Right cardiac atrium (tissue), 5 donors: ENCODE measurements at regions not wholly inside any gene's neighbourhood (a gene's known extent, or its start where the extent isn't known, plus 50 kb on each side); places are given as distances from the start of the nearest gene placed in this dataset.

Source experiments
- ATAC-seq, 2 donors: fragments of 200-7000 bp; cut with Tn5 transposase; one replicate each; pipeline versions ENCODE4 v1.8.0 to v1.9.1; 2020; ENCODE audit warnings: moderate library complexity in 2 of 2, mild to moderate bottlenecking in 1 of 2
- DNase-seq, 3 donors: peaks; one replicate each; pipeline ENCODE4 v3.0.0-alpha.2; 2020
- H3K27ac ChIP-seq: one replicate; pipeline ENCODE4 v1.5.1; 2013; ENCODE audit warnings: mild to moderate bottlenecking, low read length, control low read depth, moderate library complexity
- H3K27me3 ChIP-seq: one replicate; pipeline ENCODE4 v1.6.1; 2013; ENCODE audit not compliant: control insufficient read depth, insufficient read depth
- H3K4me1 ChIP-seq: one replicate; pipeline ENCODE4 v1.6.1; 2013; ENCODE audit warnings: low read length; ENCODE audit not compliant: control insufficient read depth, insufficient read depth
- H3K4me3 ChIP-seq: one replicate; pipeline ENCODE4 v1.5.1; 2013; ENCODE audit warnings: low read length, control low read depth
- H3K9me3 ChIP-seq: one replicate; pipeline ENCODE4 v1.6.1; 2013; ENCODE audit warnings: low read length; ENCODE audit not compliant: control insufficient read depth
- WGBS: extraction: QIAGEN DNeasy Blood & Tissue Kit; methylation state at CpG from one replicate; pipeline ENCODE4 v1.1.7; 2013; 5-methylcytosine and 5-hydroxymethylcytosine counted together
- intact Hi-C, 4 donors: fragments of 100-400 bp; cut with DNase I; formaldehyde crosslinking; loops; one replicate each; pipeline versions ENCODE4 v1.11.0 to v1.14.0; 2022 to 2023
- donor health status: healthy with polysubstance abuse.
- donor health status: DM: no; HTN: yes; CAD: no.
- donor health status: DM: no; HTN: no; CAD: no.
- donor health status: DM: no; HTN: yes; CAD: no; lungs with severe emphysema.
- donor health status: DM: yes; HTN: yes; CAD: no.

DNA sequence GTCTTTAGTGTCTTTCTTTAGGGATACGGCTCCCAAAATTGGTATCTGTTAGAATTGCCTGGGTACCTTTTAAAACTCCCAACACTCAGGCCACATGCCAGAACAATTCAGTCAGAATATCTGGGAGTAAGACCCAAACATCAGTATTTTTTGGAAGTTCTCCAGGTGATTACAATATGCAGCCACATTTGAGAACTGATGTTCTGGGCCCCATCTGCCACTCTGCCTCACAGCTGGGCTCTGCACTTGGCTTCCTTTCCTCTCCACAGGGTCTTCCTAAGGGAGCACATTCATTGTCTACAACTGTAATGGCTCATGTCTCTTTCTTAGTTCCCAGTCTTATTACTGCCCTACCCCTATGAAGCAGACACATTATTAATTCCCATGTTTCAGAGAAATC is 394.5 kb downstream of the MFSD1 start:
- WGBS: 90% methylated on average over 1 of the region's 1 CpG
- Histone ChIP-seq H3K4me1 (no peaks in the 10 kb centered on the region), H3K9me3 (no peaks in the 10 kb centered on the region), H3K27ac (no peak overlapping the region), H3K27me3 (no peaks in the 10 kb centered on the region), H3K4me3 (no peak overlapping the region)
- intact Hi-C loops: no loop called here
- no peak for DNase-seq
- no peak for ATAC-seq

DNA sequence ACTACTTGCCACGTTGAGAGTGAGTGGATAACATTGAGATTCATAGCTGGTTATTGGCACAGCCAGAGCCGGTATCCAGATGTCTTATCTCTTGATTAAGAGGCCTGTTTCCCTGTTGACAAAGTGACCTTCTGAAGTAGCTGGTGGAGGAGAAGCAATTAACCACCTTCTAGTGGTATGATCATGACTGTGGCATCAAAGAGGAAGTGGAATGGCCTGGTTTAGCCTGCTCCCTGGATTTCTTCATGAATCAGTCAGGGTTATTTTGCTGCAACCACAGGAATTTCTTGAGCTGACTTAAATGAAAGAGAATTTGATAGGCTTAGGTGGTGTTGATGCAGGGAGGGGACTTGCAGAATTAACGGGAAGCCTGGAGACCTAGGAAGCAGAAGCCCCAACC is 398.3 kb downstream of the MFSD1 start:
- Histone ChIP-seq H3K9me3 (no peaks in the 10 kb centered on the region), H3K27me3 (no peaks in the 10 kb centered on the region), H3K4me1 (no peaks in the 10 kb centered on the region), H3K27ac (no peak overlapping the region), H3K4me3 (no peak overlapping the region)
- ATAC-seq (no peak), DNase-seq (no peak)
- intact Hi-C loops: no loop called here
- 57% methylated on average over 3 of the region's 3 CpGs for WGBS

DNA sequence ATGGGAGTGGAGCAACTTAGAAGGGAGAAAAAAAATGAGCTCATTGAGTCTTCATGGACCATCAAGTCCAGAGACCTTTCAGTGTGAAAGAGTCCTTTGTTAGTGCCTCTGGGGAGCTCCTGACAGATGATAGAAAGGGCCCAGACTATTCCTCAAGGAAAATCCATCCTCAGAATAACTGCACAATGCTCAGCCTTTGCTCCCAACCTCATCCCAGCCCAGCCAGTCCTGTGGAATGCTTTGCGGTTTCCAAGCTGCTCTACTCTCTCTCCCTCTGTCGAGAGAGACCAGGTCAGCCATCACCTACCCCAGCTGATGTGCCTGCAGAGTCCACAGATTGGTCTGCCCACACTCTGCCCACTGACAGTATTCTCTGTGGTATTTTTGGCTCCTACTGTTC is 406.2 kb downstream of the MFSD1 start:
- intact Hi-C loops: no loop called here
- H3K9me3 ChIP-seq: no peaks in the 10 kb centered on the region
- no peaks in the 10 kb centered on the region for H3K27me3 ChIP-seq
- DNase-seq (no peak), ATAC-seq (no peak)
- H3K4me3 ChIP-seq: no peak overlapping the region
- 59% methylated on average over 2 of the region's 2 CpGs for WGBS
- H3K4me1 ChIP-seq: no peaks in the 10 kb centered on the region
- H3K27ac ChIP-seq: no peak overlapping the region

DNA sequence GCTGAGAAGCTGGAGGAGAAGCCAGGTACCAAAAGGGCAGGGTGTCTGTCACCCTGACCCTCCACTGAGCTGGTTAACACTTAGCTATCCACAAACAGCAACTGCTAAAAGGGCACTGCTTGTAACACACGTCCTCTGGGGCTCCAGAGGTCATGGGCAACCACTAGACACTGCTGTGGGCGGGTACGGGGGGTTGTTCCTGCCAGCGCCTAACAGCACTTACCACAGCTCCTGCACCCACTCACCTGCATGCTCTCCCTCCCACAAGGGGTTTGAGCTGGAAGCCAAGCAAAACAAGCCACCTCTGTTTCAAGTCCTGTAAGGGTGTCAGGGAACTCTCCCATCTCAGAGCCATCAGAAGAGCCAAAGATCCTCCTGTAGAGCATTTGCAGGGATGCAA is 407.6 kb downstream of the MFSD1 start:
- intact Hi-C loops: no loop called here
- ATAC-seq: no peak
- WGBS: 74% methylated on average over 4 of the region's 4 CpGs
- H3K27me3 ChIP-seq: no peaks in the 10 kb centered on the region
- no peaks in the 10 kb centered on the region for H3K9me3 ChIP-seq
- DNase-seq: no peak
- H3K4me1 ChIP-seq: no peaks in the 10 kb centered on the region
- no peak overlapping the region for H3K27ac ChIP-seq
- no peak overlapping the region for H3K4me3 ChIP-seq

DNA sequence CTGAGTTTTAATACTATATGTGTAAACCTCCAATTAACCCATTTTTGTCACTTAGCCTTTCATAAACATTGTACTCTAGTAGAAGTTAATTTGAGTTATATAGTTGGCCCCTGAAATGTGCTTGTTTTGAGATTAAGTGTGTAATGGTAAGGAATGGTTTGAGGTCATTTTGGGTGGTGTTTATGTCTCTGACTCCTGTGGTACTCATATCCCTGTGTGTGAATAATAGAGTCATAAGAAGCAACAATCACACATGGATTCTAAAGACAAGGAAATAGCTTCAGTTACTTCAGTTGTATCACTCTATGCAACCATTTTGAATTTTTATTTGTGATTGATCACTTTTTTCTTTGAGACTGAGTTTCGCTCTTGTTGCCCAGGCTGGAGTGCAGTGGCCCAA is 408.5 kb downstream of the MFSD1 start:
- WGBS: 91% methylated on average over 1 of the region's 1 CpG

DNA sequence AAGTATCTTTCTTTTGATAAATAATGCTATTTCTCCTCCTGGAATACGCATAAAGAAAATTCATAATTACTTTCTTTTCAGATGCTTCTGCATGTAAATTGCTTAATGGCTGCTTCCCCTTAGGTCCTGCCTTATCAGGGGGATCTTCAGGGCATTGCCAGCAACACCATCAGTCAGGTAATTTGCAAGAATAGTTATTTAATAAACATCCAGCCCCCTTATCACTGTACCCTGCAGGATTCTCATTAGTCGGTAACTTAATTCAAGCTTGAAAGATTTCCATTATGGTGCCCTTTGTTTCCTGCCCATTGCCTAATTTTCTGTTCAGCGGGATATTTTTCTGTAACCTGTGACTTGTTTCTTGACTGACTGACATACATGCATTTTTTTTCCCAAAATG is 414.5 kb downstream of the MFSD1 start:
- Histone ChIP-seq H3K9me3 (no peaks in the 10 kb centered on the region), H3K27ac (no peak overlapping the region), H3K4me3 (no peak overlapping the region), H3K27me3 (no peaks in the 10 kb centered on the region), H3K4me1 (no peaks in the 10 kb centered on the region)
- DNase-seq (no peak), ATAC-seq (no peak)
- 89% methylated on average over 3 of the region's 3 CpGs for WGBS
- intact Hi-C loops: no loop called here

More for the DNA sequence above, 408.5 kb downstream of the MFSD1 start:
- no peaks in the 10 kb centered on the region for H3K9me3 ChIP-seq
- no peak overlapping the region for H3K27ac ChIP-seq
- H3K4me1 ChIP-seq: no peaks in the 10 kb centered on the region
- ATAC-seq (no peak), DNase-seq (no peak)
- no peak overlapping the region for H3K4me3 ChIP-seq
- no peaks in the 10 kb centered on the region for H3K27me3 ChIP-seq
- intact Hi-C loops: no loop called here

DNA sequence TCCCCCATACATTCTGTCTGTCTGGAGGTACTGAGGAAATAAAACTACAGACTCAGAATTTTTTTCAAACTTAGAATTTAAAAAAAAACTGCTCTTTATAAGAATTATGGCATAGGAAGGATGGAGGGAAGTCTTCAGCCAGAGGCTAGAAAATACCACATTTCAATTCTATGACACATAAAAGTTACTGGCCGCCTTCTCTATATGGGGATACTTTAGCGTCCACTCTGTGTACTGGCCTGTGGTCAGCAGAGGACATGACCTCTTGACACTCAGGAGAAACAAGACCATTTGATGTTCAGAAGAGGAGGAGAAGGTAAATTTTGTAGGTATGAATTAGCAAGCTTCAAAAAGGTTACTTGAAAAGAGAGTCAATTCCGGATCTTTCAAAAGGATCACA is 417.4 kb downstream of the MFSD1 start:
- intact Hi-C loops: no loop called here
- Histone ChIP-seq H3K27me3 (no peaks in the 10 kb centered on the region), H3K9me3 (no peaks in the 10 kb centered on the region), H3K4me1 (no peaks in the 10 kb centered on the region), H3K27ac (no peak overlapping the region), H3K4me3 (no peak overlapping the region)
- WGBS: 93% methylated on average over 3 of the region's 3 CpGs
- no peak for DNase-seq
- no peak for ATAC-seq

DNA sequence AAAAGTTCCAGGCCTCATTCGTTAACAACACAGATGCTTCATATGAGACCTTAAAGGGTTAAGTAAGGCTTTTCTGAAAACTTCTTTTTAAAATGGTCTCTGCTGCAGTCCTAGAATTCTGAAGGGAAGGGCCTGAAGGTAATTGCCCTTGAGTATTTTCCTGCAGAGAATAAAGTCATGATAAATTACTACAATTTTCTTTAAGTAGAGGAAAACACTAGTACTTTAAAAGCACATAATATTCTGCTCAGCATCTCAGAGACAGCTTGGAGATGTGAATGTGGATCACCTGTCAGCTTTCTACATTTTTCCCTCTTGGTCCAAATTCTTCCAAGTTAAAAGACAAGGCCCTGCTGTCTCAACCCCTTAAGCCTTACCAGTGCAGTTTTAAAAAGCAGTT is 419.5 kb downstream of the MFSD1 start:
- Histone ChIP-seq H3K27me3 (no peaks in the 10 kb centered on the region), H3K4me3 (no peak overlapping the region), H3K27ac (no peak overlapping the region), H3K4me1 (no peaks in the 10 kb centered on the region), H3K9me3 (no peaks in the 10 kb centered on the region)
- intact Hi-C loops: no loop called here
- 63% methylated on average over 1 of the region's 1 CpG for WGBS
- ATAC-seq (no peak), DNase-seq (no peak)

DNA sequence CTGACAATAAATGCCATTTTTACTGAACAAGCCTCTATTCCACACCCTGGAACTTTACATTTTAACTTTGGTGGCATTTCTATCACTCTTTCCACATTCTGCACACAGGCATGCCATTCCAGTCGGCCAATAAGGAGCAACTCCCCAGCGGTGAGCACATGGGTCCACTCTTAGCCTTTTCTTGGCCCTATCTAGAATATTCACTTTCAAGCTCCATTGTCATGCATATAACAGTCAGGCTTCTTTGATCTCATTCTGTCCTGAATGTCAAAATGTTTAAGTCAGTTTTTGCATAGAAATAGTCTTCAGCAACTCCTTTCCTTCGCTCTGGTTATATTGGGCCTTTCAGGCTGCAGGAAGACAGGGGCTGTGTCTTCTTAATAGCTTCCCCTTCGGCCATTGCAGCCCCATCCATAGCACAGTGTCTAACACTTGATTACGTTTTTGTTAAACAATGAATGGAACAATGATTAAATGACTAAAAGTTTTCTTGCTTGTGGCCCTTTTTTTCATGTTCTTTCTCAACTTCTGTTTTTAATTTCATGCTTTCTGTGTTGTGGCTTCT is 427.3 kb downstream of the MFSD1 start:
- no peak for DNase-seq
- ATAC-seq: no peak
- 80% methylated on average over 5 of the region's 5 CpGs for WGBS
- intact Hi-C loops: no loop called here
- Histone ChIP-seq H3K9me3 (no peaks in the 10 kb centered on the region), H3K27ac (no peak overlapping the region), H3K4me1 (no peaks in the 10 kb centered on the region), H3K27me3 (no peaks in the 10 kb centered on the region), H3K4me3 (no peak overlapping the region)

DNA sequence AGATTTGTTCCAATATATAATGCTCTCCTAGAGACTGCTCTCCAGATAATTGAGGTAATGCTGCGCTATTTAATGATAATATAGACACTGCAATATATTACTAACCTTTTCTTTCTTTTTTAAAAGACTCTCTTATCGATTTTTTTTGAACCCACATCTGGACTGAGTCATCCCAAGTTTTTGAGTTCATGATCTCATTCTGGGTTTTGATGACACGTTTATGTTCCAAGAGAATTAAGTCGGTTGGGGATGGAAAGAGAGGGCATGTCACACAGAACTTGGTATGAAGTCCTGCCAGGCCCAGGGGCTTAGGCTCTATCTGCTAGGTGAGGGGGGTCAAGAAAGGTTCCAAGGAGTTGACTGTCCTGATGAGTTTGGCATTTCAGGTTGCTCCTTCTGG is 431.1 kb downstream of the MFSD1 start:
- ATAC-seq (no peak), DNase-seq (no peak)
- Histone ChIP-seq H3K4me1 (no peaks in the 10 kb centered on the region), H3K27me3 (no peaks in the 10 kb centered on the region), H3K4me3 (no peak overlapping the region), H3K27ac (no peak overlapping the region), H3K9me3 (no peaks in the 10 kb centered on the region)
- 70% methylated on average over 4 of the region's 4 CpGs for WGBS
- intact Hi-C loops: no loop called here

DNA sequence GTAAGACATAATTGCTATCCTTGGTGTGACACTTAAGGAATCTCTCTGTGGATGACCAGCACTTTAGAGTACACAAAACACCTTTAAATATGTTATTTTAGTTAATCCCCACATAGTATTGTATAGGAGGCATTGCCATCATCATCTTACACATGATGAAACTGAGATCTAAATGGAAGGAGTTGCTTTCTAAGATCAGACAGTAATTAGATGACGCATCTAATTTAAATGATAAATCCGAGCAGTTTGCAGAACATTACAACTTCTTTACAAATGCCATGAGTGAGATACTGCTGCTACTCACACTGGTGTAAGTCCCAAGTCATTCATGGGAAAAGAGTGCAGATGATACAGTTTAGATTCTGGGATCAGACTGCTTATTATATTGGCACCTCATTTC is 431.9 kb downstream of the MFSD1 start:
- Histone ChIP-seq H3K4me1 (no peaks in the 10 kb centered on the region), H3K4me3 (no peak overlapping the region), H3K9me3 (no peaks in the 10 kb centered on the region), H3K27me3 (no peaks in the 10 kb centered on the region), H3K27ac (no peak overlapping the region)
- no peak for DNase-seq
- no peak for ATAC-seq
- WGBS: 63% methylated on average over 2 of the region's 2 CpGs
- intact Hi-C loops: no loop called here

DNA sequence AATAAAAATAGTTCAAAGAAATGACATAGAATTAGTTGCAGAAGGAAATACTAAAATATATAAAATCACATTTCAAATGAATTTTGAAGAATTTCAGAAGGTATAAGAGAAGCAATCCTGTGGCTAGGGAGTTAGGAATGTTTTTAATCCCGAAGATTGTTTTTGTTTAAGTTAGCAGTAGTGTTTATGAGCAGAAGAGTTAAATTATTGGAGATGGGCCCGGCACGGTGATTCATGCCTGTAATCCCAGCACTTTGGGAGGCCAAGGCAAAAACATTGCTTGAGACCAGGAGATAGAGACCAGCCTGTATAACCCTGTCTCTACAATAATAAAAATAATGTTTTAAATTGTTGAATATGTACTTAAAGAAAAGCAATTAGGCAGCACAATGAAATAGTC is 432.5 kb downstream of the MFSD1 start:
- Histone ChIP-seq H3K27ac (no peak overlapping the region), H3K4me1 (no peaks in the 10 kb centered on the region), H3K9me3 (no peaks in the 10 kb centered on the region), H3K27me3 (no peaks in the 10 kb centered on the region), H3K4me3 (no peak overlapping the region)
- ATAC-seq (no peak), DNase-seq (no peak)
- 34% methylated on average over 3 of the region's 3 CpGs for WGBS
- intact Hi-C loops: no loop called here
